Hematopoietic multipotent progenitor cell treated with erythropoietin and hydrocortisone succinate and interleukin-3 and kit ligand, for 15 days (in vitro differentiated cells): ENCODE measurements at regions not wholly inside any gene's neighbourhood (a gene's known extent, or its start where the extent isn't known, plus 50 kb on each side); places are given as distances from the start of the nearest gene placed in this dataset.
A peak's percentile ranks its signal among the peaks of the same experiment; 100 is the strongest.
"Not testable (repeated sequence)": the region's sequence is repeated elsewhere in the genome, so short reads cannot be mapped to it uniquely, and the experiment has no call there.

Experiments used
- DNase-seq: peaks from one replicate; pipeline ENCODE4 v3.0.0-alpha.2; 2015; ENCODE audit warnings: low spot score

GRCh38 chr6:50467931-50468330, 245.4 kb upstream of the TFAP2D start:
- DNase-seq: no peak

GRCh38 chr6:50471041-50471440, 242.3 kb upstream of the TFAP2D start:
- DNase-seq: no peak

- DNase-seq: no peak
Measured at GRCh38 chr6:50510361-50510760, 203.0 kb upstream of the TFAP2D start.

GRCh38 chr6:50520326-50521266, 192.7 kb upstream of the TFAP2D start:
- no peak for DNase-seq

- no peak for DNase-seq
Measured at GRCh38 chr6:50524341-50524740, 189.0 kb upstream of the TFAP2D start.

- DNase-seq: no peak
Measured at GRCh38 chr6:50527985-50528384, 185.3 kb upstream of the TFAP2D start.

GRCh38 chr6:50539447-50539846, 173.9 kb upstream of the TFAP2D start:
- no peak for DNase-seq

GRCh38 chr6:50541941-50542340, 171.4 kb upstream of the TFAP2D start:
- no peak for DNase-seq

GRCh38 chr6:50543666-50544065, 169.7 kb upstream of the TFAP2D start:
- DNase-seq: no peak

- DNase-seq: no peak
Measured at GRCh38 chr6:50549026-50549425, 164.3 kb upstream of the TFAP2D start.

- DNase-seq: no peak
Measured at GRCh38 chr6:50549475-50549874, 163.9 kb upstream of the TFAP2D start.

- no peak for DNase-seq
Measured at GRCh38 chr6:50555982-50556381, 157.3 kb upstream of the TFAP2D start.

- no peak for DNase-seq
Measured at GRCh38 chr6:50565004-50565403, 148.3 kb upstream of the TFAP2D start.

GRCh38 chr6:50571230-50571629, 142.1 kb upstream of the TFAP2D start:
- DNase-seq: not testable (repeated sequence)

- no peak for DNase-seq
Measured at GRCh38 chr6:50585441-50586330, 127.6 kb upstream of the TFAP2D start.

GRCh38 chr6:50586331-50586675, 127.0 kb upstream of the TFAP2D start:
- DNase-seq: no peak

- no peak for DNase-seq
Measured at GRCh38 chr6:50589751-50590470, 123.4 kb upstream of the TFAP2D start.

- no peak for DNase-seq
Measured at GRCh38 chr6:50591135-50591534, 122.2 kb upstream of the TFAP2D start.

- no peak for DNase-seq
Measured at GRCh38 chr6:50600280-50600679, 113.0 kb upstream of the TFAP2D start.

GRCh38 chr6:50602292-50602691, 111.0 kb upstream of the TFAP2D start:
- peak; percentile 47 for DNase-seq

GRCh38 chr6:50608421-50608820, 104.9 kb upstream of the TFAP2D start:
- DNase-seq: no peak

GRCh38 chr6:50610562-50610961, 102.8 kb upstream of the TFAP2D start:
- no peak for DNase-seq
